Fibroblast of the aortic adventitia (primary cell): ENCODE measurements at regions not wholly inside any gene's neighbourhood (a gene's known extent, or its start where the extent isn't known, plus 50 kb on each side); places are given as distances from the start of the nearest gene placed in this dataset.

ENCODE experiments used
- DNase-seq: peaks from one replicate; pipeline ENCODE4 v3.0.0-alpha.2; 2010; ENCODE audit warnings: low read depth
- H3K4me3 ChIP-seq: 2 replicates; pipeline ENCODE4 v1.5.1; 2011; ENCODE audit warnings: low read depth, mild to moderate bottlenecking, control low read depth, low read length, moderate library complexity
- TF ChIP-seq, protein P1 (sequence below): IDR thresholded peaks from 2 replicates; pipeline ENCODE4 v1.5.1; 2011; ENCODE audit warnings: mild to moderate bottlenecking, low read length, control low read depth, inconsistent platforms; ENCODE audit not compliant: insufficient read depth

DNA sequence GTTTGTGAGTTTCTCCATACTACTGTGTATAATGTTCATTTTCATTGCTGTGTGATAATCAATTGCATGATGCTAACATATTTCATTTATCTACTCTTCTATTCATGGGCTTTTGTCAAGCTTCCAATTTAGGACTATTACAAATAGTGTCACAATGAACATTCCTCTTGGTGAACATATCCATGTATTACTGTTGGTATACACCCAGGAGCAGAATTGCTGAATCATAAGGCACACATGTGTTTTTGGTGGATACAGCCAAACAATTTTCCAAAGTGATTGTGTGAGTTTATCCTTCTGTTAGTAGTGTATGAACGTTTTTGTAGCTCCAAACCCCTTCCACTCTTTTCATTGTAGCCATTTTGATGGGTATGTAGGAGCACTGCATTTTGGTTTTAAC is 101.6 kb upstream of the COPS8 start:
- DNase-seq, result peak; percentile 85
- TF ChIP-seq, protein P1, sequence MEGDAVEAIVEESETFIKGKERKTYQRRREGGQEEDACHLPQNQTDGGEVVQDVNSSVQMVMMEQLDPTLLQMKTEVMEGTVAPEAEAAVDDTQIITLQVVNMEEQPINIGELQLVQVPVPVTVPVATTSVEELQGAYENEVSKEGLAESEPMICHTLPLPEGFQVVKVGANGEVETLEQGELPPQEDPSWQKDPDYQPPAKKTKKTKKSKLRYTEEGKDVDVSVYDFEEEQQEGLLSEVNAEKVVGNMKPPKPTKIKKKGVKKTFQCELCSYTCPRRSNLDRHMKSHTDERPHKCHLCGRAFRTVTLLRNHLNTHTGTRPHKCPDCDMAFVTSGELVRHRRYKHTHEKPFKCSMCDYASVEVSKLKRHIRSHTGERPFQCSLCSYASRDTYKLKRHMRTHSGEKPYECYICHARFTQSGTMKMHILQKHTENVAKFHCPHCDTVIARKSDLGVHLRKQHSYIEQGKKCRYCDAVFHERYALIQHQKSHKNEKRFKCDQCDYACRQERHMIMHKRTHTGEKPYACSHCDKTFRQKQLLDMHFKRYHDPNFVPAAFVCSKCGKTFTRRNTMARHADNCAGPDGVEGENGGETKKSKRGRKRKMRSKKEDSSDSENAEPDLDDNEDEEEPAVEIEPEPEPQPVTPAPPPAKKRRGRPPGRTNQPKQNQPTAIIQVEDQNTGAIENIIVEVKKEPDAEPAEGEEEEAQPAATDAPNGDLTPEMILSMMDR, result no peak
- H3K4me3 ChIP-seq, result no peak overlapping the region

DNA sequence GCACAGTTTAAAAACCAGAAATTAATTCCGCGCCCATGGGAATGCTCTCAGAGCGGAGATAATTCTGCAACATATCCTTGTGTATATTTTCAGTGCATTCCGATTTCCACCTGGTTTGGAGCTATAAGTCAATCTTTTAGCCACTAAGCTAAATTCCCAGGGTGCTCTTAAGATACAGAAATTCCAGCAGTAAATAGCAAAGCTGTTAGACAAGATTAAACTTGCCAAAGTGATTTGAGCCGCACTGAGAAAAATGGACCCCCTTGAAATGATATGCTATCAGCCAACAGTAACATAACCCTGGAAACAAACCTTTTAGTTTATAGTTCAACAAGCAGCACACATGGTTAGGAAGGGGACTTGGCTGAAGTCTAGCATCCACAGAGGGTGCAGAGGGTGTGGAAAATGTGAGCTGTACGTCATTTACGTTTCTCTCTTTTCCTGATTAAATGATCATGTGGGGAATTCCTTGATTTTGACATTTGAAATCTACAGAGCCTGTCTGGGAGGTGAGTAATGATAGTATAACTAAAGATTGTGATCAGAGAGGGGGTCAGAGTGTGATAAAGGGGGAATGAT is 99.8 kb upstream of the COPS8 start:
- no peak for DNase-seq
- no peak overlapping the region for H3K4me3 ChIP-seq
- TF ChIP-seq, protein P1, result no peak

DNA sequence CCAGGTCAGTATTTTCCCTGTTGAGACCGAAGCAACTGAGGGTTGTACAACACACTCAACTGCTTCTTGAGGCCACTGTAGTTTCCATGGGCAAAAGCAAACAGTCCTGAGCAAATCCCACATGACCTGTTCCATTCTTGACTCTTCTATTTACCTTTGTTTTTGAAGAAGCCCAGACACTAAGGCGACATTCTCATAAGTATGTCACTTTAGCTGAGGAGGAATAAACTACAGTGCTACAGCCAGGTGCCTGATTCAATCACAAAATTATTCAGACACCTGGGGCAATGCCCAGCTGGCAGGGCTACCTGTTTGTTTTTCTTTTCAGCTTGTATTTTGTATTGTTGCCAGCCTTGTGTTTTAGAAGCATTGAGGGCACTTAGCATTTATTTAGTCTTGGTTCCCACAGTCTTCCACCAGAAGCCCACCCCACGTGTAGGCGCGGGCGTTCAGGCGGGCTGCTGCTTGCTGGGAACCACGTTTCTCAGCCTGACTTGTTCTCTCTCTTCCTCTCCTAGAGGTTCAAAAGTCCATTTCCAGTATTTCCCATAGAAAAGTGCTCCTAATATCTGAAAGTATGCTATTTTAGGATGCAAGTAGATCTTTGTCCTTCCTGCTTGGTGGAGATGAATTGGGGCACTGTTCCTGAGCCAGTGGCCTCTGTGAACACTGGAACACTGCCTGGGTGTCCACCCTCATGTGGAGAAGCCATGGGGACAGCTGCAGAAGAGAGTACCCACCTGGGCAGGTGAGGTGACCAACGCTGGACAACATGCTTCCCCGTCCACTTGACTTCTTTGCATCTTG is 99.0 kb upstream of the COPS8 start:
- TF ChIP-seq, protein P1, result no peak
- no peak for DNase-seq
- no peak overlapping the region for H3K4me3 ChIP-seq

DNA sequence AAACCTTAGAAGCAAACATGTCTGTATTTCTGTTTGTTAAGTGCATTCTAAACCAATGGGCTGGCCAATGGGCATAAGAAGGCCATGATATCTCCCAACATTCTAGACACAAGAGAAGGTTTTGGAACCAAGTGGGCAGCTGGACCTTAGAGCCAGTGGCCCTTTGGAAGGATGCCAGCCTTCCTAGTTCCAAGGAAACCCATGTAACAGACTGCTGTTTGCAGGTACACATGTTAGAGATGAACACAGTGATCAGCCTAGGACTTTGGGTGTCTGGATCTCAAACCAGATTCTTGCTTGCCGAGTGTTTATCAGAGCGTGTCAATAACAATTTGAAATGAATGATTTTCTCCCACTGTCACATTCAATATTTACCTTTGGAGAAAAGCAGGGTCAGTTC is 97.5 kb upstream of the COPS8 start:
- DNase-seq, result no peak
- TF ChIP-seq, protein P1, result no peak
- no peak overlapping the region for H3K4me3 ChIP-seq

DNA sequence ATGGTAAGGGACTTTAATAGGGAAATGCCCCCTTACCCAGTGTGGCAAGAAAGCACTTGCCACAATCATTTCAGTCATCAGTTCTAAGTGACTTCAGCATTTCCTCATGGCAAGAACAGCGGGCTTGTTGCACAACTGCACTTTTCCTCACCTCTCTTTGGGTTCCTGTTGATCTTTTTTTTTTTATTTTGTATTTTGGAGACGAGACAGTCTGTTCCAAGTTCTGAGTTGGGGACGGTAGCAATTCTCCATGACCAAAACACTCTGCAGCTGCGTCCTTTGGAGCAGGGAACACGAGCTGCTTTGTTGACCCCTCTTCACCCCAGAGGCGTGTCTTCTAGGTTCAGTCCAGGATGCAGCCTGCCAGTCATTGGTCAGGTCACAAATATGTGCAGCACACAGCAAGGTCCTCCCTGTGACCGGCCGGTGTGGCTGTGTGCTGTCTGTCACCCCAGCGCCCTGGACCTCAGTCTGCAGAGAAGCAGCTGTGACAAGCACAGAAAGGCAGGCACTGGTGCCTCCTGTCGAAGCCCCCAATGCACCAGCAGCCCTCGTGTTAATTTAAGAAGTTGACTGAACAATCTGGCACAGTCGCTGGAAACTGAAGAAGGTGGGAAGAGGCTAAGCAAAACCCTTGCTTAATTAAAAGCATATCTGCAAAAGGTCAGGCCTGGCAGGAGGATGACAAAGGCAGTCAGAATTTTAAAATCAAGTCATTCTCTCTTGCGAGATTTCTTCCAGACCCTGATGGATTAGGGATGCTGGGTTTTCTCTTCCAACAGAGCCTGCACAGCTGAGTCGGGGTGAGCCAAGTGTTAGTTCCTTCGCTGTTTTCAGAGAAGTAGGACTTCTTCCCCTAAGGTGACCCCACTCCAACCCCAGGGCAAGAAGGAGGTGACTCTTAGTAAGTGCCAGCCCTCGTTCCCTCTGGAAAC is 96.7 kb upstream of the COPS8 start:
- TF ChIP-seq, protein P1, result no peak
- peak; percentile 20 for DNase-seq
- no peak overlapping the region for H3K4me3 ChIP-seq

DNA sequence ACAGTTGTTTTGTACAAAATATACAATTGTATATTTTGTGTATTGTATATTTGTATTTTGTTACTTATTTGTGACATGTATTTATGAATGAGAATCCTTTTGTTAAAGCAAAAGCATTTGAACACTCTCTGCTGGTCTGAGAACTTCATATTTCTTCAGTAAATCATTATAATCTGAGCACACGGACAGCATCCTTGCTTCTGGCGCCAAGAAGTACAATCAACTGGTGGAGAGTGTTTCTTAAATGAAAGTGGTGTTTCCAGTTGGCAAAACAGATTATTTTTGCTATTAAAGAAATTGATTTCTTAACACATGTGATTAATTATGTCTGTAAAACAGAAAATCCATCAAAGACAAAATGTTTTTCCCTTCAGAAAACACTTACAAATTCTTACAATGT is 95.1 kb upstream of the COPS8 start:
- TF ChIP-seq, protein P1, result no peak
- H3K4me3 ChIP-seq, result no peak overlapping the region
- no peak for DNase-seq
